Dendritic cell treated with granulocyte-macrophage colony-stimulating factor and Interleukin-4, amounts not matched to agents 40 ng/mL and 50 ng/mL, for 4 days (primary cell): ENCODE measurements at regions not wholly inside any gene's neighbourhood (a gene's known extent, or its start where the extent isn't known, plus 50 kb on each side); places are given as distances from the start of the nearest gene placed in this dataset.

ENCODE experiments used
- H3K27ac Mint-ChIP-seq: one replicate; pipeline ENCODE4 v1.8.0; 2022; ENCODE audit warnings: mild to moderate bottlenecking, mixed read lengths
- H3K27me3 Mint-ChIP-seq: one replicate; pipeline ENCODE4 v1.8.0; 2022; ENCODE audit warnings: mild to moderate bottlenecking, mixed read lengths
- H3K36me3 Mint-ChIP-seq: one replicate; pipeline ENCODE4 v1.8.0; 2022; ENCODE audit warnings: low read depth, mixed read lengths
- H3K4me1 Mint-ChIP-seq: one replicate; pipeline ENCODE4 v1.8.0; 2022; ENCODE audit warnings: low read depth, mixed read lengths
- H3K4me3 Mint-ChIP-seq: one replicate; pipeline ENCODE4 v1.8.0; 2022; ENCODE audit warnings: mild to moderate bottlenecking, moderate library complexity, mixed read lengths
- H3K9me3 Mint-ChIP-seq: one replicate; pipeline ENCODE4 v1.8.0; 2022; ENCODE audit warnings: mixed read lengths
- intact Hi-C: fragments of 100-400 bp; cut with micrococcal nuclease; formaldehyde crosslinking; loops from one replicate; pipeline ENCODE4 v1.15.0; 2022

DNA sequence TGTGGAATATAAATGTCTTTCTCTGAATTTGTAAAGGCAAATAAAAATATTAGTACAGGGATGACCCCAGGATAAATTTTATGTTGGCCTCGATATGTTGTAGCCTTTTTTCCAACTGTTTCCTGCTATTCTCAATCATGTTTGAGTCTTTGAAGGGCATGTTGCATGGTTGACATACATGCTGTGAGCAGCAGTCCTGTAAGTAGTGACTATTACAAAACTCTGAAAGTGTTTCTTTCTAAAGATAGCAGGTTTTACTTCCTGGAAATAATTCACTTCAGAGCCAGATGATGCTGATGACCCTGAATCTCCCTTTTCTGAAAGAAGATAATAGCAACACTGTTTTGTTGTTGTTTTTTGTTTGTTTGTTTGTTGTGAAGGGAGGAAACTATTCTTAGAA, 393.0 kb upstream of the GNPDA2 start:
- H3K27me3 Mint-ChIP-seq, result no peaks in the 10 kb centered on the region
- no peak overlapping the region for H3K27ac Mint-ChIP-seq
- peaks cover 13% of the 10 kb centered on the region for H3K9me3 Mint-ChIP-seq
- no peak overlapping the region for H3K4me3 Mint-ChIP-seq
- H3K4me1 Mint-ChIP-seq, result no peaks in the 10 kb centered on the region
- no peaks in the 10 kb centered on the region for H3K36me3 Mint-ChIP-seq
- intact Hi-C loops, result no loop called here

DNA sequence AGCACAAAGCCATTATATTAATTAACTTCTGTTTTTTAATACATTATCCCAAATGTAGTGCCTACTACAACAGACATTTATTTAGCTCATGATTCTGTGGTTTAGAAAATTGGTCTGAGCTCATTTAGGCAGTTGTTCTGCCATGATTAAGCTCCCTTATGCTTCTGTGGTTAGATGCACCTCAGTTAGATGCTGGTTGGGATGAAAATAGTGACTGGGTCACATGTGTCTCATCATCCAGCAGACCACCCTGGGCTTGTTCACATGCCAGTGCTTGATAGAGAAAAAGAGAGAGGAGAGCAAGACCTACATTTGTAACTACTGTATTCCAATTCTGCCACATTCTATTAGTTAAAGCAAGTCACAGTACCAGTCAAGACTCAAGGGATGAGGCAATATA, 376.4 kb upstream of the GNPDA2 start:
- Mint-ChIP-seq H3K36me3 (no peaks in the 10 kb centered on the region), H3K27me3 (no peaks in the 10 kb centered on the region)
- intact Hi-C loops, result no loop called here

GRCh38 chr4:45100956-45101818, 374.8 kb upstream of the GNPDA2 start:
- Mint-ChIP-seq H3K4me1 (no peaks in the 10 kb centered on the region), H3K9me3 (no peaks in the 10 kb centered on the region), H3K27me3 (no peaks in the 10 kb centered on the region), H3K36me3 (no peaks in the 10 kb centered on the region), H3K27ac (no peak overlapping the region), H3K4me3 (no peak overlapping the region)
- intact Hi-C loops, result no loop called here

More for the DNA sequence above, 376.4 kb upstream of the GNPDA2 start:
- Mint-ChIP-seq H3K4me1 (no peaks in the 10 kb centered on the region), H3K4me3 (no peak overlapping the region), H3K9me3 (peaks cover 3% of the 10 kb centered on the region), H3K27ac (no peak overlapping the region)

GRCh38 chr4:45099471-45099870, 373.1 kb upstream of the GNPDA2 start:
- peaks cover 2% of the 10 kb centered on the region for H3K9me3 Mint-ChIP-seq
- H3K27ac Mint-ChIP-seq, result no peak overlapping the region
- H3K4me3 Mint-ChIP-seq, result no peak overlapping the region
- intact Hi-C loops, result no loop called here
- no peaks in the 10 kb centered on the region for H3K27me3 Mint-ChIP-seq
- H3K36me3 Mint-ChIP-seq, result no peaks in the 10 kb centered on the region
- no peaks in the 10 kb centered on the region for H3K4me1 Mint-ChIP-seq

DNA sequence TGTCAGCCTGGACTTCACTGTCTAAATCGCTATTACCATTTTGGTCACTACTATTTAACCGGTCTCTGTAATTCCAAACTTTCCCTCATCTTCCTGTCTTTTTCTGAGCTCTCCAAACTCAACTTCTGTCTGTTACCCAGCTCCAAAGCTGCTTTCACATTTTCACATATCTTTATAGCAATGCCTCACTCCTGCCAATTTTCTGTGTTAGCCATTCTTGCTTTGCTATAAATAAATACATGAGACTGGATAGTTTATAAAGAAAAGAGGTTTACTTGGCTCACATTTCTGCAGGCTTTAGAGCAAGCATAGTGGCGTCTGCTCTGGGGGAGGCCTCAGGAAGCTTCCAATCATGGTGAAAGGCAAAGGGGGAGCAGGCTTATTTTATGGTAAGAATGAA, 368.3 kb upstream of the GNPDA2 start:
- Mint-ChIP-seq H3K27me3 (no peaks in the 10 kb centered on the region), H3K4me3 (no peak overlapping the region), H3K9me3 (peaks cover 46% of the 10 kb centered on the region), H3K36me3 (no peaks in the 10 kb centered on the region), H3K4me1 (no peaks in the 10 kb centered on the region), H3K27ac (no peak overlapping the region)
- intact Hi-C loops, result no loop called here

- Mint-ChIP-seq H3K4me3 (no peak overlapping the region), H3K36me3 (no peaks in the 10 kb centered on the region), H3K27me3 (no peaks in the 10 kb centered on the region), H3K27ac (no peak overlapping the region), H3K4me1 (no peaks in the 10 kb centered on the region), H3K9me3 (peaks cover 52% of the 10 kb centered on the region)
- intact Hi-C loops, result no loop called here
Measured at GRCh38 chr4:45082101-45082500, 355.7 kb upstream of the GNPDA2 start.

DNA sequence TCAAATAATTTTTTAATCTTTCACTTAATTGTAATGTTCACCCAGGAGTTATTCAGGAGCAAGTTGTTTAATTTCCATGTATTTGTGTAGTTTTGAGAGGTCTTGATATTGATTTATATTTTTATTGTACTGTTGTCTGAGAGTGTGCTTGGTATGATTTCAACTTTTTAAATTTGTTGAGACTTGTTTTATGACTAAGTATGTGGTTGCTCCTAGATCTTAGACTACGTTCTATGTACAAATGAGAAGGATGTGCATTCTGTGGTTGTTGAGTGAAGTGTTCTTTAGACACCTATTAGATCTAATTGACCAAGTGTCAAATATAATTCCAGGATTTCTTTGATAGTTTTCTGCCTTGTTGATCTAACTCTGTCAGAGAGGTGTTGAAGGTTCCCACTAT, 353.3 kb upstream of the GNPDA2 start:
- Mint-ChIP-seq H3K4me1 (no peaks in the 10 kb centered on the region), H3K27me3 (no peaks in the 10 kb centered on the region), H3K36me3 (no peaks in the 10 kb centered on the region), H3K27ac (no peak overlapping the region), H3K9me3 (peaks cover 50% of the 10 kb centered on the region), H3K4me3 (no peak overlapping the region)
- intact Hi-C loops, result no loop called here

GRCh38 chr4:45078201-45078600, 351.8 kb upstream of the GNPDA2 start:
- Mint-ChIP-seq H3K27me3 (no peaks in the 10 kb centered on the region), H3K4me3 (no peak overlapping the region), H3K9me3 (peaks cover 38% of the 10 kb centered on the region), H3K36me3 (no peaks in the 10 kb centered on the region), H3K4me1 (no peaks in the 10 kb centered on the region), H3K27ac (no peak overlapping the region)
- intact Hi-C loops, result no loop called here

GRCh38 chr4:45072981-45073380, 346.6 kb upstream of the GNPDA2 start:
- no peaks in the 10 kb centered on the region for H3K27me3 Mint-ChIP-seq
- H3K27ac Mint-ChIP-seq, result no peak overlapping the region
- H3K9me3 Mint-ChIP-seq, result peaks cover 5% of the 10 kb centered on the region
- no peak overlapping the region for H3K4me3 Mint-ChIP-seq
- intact Hi-C loops, result no loop called here
- H3K4me1 Mint-ChIP-seq, result no peaks in the 10 kb centered on the region
- no peaks in the 10 kb centered on the region for H3K36me3 Mint-ChIP-seq

DNA sequence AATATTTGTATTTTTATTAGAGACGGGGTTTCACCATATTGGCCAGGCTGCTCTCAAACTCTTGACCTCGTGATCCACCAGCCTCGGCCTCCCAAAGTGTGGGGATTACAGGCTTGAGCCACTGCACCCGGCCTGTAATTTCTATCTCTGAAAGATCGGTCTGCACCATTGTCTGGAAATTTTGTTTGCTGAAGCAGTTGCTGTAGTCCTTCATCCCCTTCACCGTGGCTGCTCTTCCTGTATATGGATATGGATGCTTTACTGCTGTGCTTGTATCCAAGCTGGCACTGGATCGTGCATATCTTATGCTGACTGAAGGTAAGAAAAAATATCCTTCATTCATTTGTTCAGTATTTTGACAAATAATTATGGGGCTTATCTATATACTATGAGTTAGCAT, 338.4 kb upstream of the GNPDA2 start:
- Mint-ChIP-seq H3K4me1 (no peaks in the 10 kb centered on the region), H3K9me3 (peaks cover 31% of the 10 kb centered on the region), H3K27me3 (no peaks in the 10 kb centered on the region), H3K27ac (no peak overlapping the region), H3K36me3 (no peaks in the 10 kb centered on the region), H3K4me3 (no peak overlapping the region)
- intact Hi-C loops, result no loop called here

- no peak overlapping the region for H3K27ac Mint-ChIP-seq
- intact Hi-C loops, result no loop called here
- no peaks in the 10 kb centered on the region for H3K4me1 Mint-ChIP-seq
Measured at GRCh38 chr4:45063696-45064095, 337.3 kb upstream of the GNPDA2 start.

GRCh38 chr4:45062935-45063545, 336.7 kb upstream of the GNPDA2 start:
- Mint-ChIP-seq H3K9me3 (peaks cover 31% of the 10 kb centered on the region), H3K27ac (no peak overlapping the region), H3K36me3 (no peaks in the 10 kb centered on the region), H3K27me3 (no peaks in the 10 kb centered on the region), H3K4me1 (no peaks in the 10 kb centered on the region), H3K4me3 (no peak overlapping the region)
- intact Hi-C loops, result no loop called here

More at GRCh38 chr4:45063696-45064095, 337.3 kb upstream of the GNPDA2 start:
- Mint-ChIP-seq H3K27me3 (no peaks in the 10 kb centered on the region), H3K36me3 (no peaks in the 10 kb centered on the region), H3K4me3 (no peak overlapping the region), H3K9me3 (peaks cover 31% of the 10 kb centered on the region)

- Mint-ChIP-seq H3K9me3 (peaks cover 32% of the 10 kb centered on the region), H3K36me3 (no peaks in the 10 kb centered on the region), H3K4me3 (no peak overlapping the region), H3K4me1 (no peaks in the 10 kb centered on the region), H3K27ac (no peak overlapping the region), H3K27me3 (no peaks in the 10 kb centered on the region)
- intact Hi-C loops, result no loop called here
Measured at GRCh38 chr4:45043911-45044310, 317.6 kb upstream of the GNPDA2 start.

DNA sequence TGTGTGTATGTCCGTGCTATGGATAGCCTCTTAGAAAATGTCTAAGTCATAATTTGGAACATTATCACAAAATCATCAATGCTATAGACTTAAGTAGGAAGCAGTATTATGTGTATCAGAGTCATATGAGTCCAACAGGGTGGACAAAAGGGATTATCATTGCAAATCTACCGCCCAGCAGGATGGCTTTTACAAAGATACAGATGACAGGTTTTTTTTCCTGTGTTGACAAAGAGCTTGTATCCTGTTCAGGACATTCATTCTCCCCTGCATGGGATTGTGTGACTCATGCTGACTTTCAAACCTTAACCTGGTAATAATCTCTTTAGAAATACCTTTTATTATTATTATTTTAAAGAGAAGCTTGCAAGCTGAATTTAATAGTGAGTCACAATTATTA, 310.3 kb upstream of the GNPDA2 start:
- no peak overlapping the region for H3K27ac Mint-ChIP-seq
- H3K9me3 Mint-ChIP-seq, result no peaks in the 10 kb centered on the region
- intact Hi-C loops, result no loop called here
- no peaks in the 10 kb centered on the region for H3K27me3 Mint-ChIP-seq
- H3K4me1 Mint-ChIP-seq, result no peaks in the 10 kb centered on the region
- H3K36me3 Mint-ChIP-seq, result no peaks in the 10 kb centered on the region
- H3K4me3 Mint-ChIP-seq, result no peak overlapping the region
